A549 (cell line): ENCODE measurements at regions not wholly inside any gene's neighbourhood (a gene's known extent, or its start where the extent isn't known, plus 50 kb on each side); places are given as distances from the start of the nearest gene placed in this dataset.

ENCODE experiments used
- CHD2 ChIP-seq: fragments of 150-350 bp; IDR thresholded peaks from 2 replicates; pipeline ENCODE4 v1.6.1; 2014; ENCODE audit warnings: low read length; ENCODE audit not compliant: partially characterized antibody
- RAD21 ChIP-seq, 2 experiments: fragments of >200 bp in 1 of 2; sonication (Bioruptor Twin) in 1 of 2; formaldehyde crosslinking in 1 of 2; IDR thresholded peaks in 1 of 2; conservative IDR thresholded peaks in 1 of 2; 2 replicates in 1 of 2; 3 replicates in 1 of 2; pipeline ENCODE4 v1.6.1; 2012 to 2018; ENCODE audit warnings: inconsistent platforms in 1 of 2
- ZSCAN20 ChIP-seq: fragments of 250-450 bp; sonication (Bioruptor Pico); IDR thresholded peaks from 2 replicates; pipeline ENCODE4 v1.8.0; 2022; ENCODE audit warnings: mild to moderate bottlenecking, moderate library complexity
- TF ChIP-seq, protein P1 (sequence below): fragments of >200 bp; sonication (Bioruptor Twin); formaldehyde crosslinking; IDR thresholded peaks from 3 replicates; pipeline ENCODE4 v1.5.1; 2016

DNA sequence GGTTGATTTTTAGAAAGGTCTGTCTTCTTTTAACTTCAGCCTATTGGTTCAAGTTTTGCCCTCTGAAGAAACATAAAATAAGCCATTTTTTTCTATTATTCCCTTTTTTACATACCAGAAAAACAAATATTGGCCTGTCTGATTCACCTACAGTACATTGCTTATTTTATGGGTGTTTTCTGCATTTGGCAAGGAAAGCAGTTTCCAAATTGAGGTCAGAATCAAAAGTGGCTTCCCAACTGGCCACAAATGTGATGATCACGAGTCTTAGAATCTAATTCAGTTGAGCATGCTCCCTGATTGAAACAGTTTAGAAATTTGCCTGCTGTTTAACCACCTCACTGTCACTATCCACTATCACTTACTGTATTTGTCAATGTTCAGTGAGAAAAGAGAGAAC lies 106.9 kb upstream of the CHMP2B start:
- TF ChIP-seq ZSCAN20, result no peak
- no peak for TF ChIP-seq RAD21 (conservative IDR thresholded peaks at IDR 0.05 in 1 of 2, IDR thresholded peaks at IDR 0.05 in 1 of 2)
- TF ChIP-seq, protein P1, sequence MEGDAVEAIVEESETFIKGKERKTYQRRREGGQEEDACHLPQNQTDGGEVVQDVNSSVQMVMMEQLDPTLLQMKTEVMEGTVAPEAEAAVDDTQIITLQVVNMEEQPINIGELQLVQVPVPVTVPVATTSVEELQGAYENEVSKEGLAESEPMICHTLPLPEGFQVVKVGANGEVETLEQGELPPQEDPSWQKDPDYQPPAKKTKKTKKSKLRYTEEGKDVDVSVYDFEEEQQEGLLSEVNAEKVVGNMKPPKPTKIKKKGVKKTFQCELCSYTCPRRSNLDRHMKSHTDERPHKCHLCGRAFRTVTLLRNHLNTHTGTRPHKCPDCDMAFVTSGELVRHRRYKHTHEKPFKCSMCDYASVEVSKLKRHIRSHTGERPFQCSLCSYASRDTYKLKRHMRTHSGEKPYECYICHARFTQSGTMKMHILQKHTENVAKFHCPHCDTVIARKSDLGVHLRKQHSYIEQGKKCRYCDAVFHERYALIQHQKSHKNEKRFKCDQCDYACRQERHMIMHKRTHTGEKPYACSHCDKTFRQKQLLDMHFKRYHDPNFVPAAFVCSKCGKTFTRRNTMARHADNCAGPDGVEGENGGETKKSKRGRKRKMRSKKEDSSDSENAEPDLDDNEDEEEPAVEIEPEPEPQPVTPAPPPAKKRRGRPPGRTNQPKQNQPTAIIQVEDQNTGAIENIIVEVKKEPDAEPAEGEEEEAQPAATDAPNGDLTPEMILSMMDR, result no peak
- TF ChIP-seq CHD2, result no peak
